ENCODE measurements at regions not wholly inside any gene's neighbourhood (a gene's known extent, or its start where the extent isn't known, plus 50 kb on each side); places are given as distances from the start of the nearest gene placed in this dataset.

DNA sequence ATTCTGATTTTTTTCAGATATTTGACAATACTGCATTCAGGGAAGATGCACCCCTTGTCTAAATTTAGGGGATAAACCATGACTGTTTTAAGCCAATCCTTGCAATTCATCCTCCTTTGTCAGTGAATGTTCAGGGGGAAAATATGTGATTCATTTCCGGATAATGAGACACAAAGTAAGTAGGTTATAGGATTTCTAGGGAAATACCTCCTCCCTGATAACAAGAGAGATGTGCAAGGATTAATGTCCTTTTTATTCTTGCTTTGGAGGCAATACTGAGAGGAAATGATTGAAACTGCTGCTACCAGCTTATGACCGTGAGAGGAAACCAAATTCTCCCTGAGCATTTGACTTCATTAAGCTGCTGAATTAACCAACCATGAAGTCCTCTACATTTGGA is 161.3 kb upstream of the EYA4 start:
- TF ChIP-seq POLR2A (IDR thresholded peaks at IDR 0.05; ENCODE audit: low read depth, low read length), result no peak
- TF ChIP-seq, protein P1, sequence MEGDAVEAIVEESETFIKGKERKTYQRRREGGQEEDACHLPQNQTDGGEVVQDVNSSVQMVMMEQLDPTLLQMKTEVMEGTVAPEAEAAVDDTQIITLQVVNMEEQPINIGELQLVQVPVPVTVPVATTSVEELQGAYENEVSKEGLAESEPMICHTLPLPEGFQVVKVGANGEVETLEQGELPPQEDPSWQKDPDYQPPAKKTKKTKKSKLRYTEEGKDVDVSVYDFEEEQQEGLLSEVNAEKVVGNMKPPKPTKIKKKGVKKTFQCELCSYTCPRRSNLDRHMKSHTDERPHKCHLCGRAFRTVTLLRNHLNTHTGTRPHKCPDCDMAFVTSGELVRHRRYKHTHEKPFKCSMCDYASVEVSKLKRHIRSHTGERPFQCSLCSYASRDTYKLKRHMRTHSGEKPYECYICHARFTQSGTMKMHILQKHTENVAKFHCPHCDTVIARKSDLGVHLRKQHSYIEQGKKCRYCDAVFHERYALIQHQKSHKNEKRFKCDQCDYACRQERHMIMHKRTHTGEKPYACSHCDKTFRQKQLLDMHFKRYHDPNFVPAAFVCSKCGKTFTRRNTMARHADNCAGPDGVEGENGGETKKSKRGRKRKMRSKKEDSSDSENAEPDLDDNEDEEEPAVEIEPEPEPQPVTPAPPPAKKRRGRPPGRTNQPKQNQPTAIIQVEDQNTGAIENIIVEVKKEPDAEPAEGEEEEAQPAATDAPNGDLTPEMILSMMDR (IDR thresholded peaks at IDR 0.05; ENCODE audit: extremely low read depth in 1 of 2, insufficient read depth in 1 of 2, low read depth in 1 of 2, low read length in 2 of 2), result no peak
- TF ChIP-seq FOS (IDR thresholded peaks at IDR 0.05; ENCODE audit: borderline replicate concordance, insufficient read depth, low read length), result no peak
- TF ChIP-seq JUN (IDR thresholded peaks at IDR 0.05; ENCODE audit: borderline replicate concordance, insufficient read depth, insufficient read length, low read depth), result no peak
- TF ChIP-seq POLR2AphosphoS5 (IDR thresholded peaks at IDR 0.05; ENCODE audit: insufficient read depth, low read depth, low read length), result no peak
- TF ChIP-seq, protein P2, sequence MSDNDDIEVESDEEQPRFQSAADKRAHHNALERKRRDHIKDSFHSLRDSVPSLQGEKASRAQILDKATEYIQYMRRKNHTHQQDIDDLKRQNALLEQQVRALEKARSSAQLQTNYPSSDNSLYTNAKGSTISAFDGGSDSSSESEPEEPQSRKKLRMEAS (IDR thresholded peaks at IDR 0.05; ENCODE audit: insufficient read depth, insufficient read length), result no peak
- no peak for TF ChIP-seq MYC (IDR thresholded peaks at IDR 0.05; ENCODE audit: low read depth, low read length)

Measured in endothelial cell of umbilical vein (primary cell).